Epithelial cell of esophagus (primary cell): ENCODE measurements at regions not wholly inside any gene's neighbourhood (a gene's known extent, or its start where the extent isn't known, plus 50 kb on each side); places are given as distances from the start of the nearest gene placed in this dataset.

ENCODE experiments used
- DNase-seq: peaks from one replicate; pipeline ENCODE4 v3.0.0; 2010; ENCODE audit warnings: low read depth
- H3K4me3 ChIP-seq: 2 replicates; pipeline ENCODE4 v1.5.1; 2011; ENCODE audit warnings: mild to moderate bottlenecking, low read length, control low read depth
- TF ChIP-seq, protein P1 (sequence below): IDR thresholded peaks from 2 replicates; pipeline ENCODE4 v1.5.1; 2011; ENCODE audit warnings: low read depth, mild to moderate bottlenecking, low read length, control low read depth, inconsistent platforms; ENCODE audit not compliant: insufficient read depth; ENCODE audit errors: missing control alignments

DNA sequence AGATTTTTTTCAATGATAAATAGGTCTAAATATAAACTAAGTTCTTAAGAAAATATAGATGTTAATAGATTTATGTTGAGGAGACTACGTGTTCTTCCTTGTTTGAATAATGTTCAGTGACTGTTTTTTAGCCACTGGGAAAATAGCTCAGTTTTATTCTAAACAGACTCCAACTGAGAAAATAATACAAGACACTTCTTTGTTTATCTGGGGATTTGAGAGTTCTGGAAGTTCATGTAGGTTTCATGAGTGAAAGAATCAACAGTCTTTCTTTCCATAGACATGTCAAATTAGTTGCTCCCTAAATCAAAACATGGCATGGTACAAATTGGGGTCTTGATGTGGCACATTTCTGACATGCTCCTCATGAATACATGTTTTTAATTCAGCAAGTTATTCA is 177.7 kb downstream of the MREG start:
- TF ChIP-seq, protein P1, sequence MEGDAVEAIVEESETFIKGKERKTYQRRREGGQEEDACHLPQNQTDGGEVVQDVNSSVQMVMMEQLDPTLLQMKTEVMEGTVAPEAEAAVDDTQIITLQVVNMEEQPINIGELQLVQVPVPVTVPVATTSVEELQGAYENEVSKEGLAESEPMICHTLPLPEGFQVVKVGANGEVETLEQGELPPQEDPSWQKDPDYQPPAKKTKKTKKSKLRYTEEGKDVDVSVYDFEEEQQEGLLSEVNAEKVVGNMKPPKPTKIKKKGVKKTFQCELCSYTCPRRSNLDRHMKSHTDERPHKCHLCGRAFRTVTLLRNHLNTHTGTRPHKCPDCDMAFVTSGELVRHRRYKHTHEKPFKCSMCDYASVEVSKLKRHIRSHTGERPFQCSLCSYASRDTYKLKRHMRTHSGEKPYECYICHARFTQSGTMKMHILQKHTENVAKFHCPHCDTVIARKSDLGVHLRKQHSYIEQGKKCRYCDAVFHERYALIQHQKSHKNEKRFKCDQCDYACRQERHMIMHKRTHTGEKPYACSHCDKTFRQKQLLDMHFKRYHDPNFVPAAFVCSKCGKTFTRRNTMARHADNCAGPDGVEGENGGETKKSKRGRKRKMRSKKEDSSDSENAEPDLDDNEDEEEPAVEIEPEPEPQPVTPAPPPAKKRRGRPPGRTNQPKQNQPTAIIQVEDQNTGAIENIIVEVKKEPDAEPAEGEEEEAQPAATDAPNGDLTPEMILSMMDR = no peak
- DNase-seq = no peak
- H3K4me3 ChIP-seq = no peak overlapping the region

DNA sequence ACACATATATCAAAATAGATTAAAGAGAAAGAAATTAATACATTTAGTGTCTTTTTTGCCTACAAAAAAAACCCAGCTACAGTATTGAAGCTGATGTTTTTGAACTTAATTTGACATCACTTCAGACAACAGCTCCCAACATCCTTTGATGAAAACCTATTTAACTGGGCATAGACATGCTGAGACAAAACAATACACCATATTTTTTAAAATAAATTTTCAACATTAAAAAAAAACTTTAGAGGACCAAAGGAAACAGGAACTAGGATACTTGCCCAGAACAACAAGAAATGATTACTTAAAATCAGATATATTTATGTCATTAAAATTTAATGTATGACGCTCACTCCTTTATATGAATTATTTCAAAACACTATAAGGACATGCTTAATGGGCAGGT is 178.1 kb downstream of the MREG start:
- DNase-seq = no peak
- no peak overlapping the region for H3K4me3 ChIP-seq
- TF ChIP-seq, protein P1 = no peak

DNA sequence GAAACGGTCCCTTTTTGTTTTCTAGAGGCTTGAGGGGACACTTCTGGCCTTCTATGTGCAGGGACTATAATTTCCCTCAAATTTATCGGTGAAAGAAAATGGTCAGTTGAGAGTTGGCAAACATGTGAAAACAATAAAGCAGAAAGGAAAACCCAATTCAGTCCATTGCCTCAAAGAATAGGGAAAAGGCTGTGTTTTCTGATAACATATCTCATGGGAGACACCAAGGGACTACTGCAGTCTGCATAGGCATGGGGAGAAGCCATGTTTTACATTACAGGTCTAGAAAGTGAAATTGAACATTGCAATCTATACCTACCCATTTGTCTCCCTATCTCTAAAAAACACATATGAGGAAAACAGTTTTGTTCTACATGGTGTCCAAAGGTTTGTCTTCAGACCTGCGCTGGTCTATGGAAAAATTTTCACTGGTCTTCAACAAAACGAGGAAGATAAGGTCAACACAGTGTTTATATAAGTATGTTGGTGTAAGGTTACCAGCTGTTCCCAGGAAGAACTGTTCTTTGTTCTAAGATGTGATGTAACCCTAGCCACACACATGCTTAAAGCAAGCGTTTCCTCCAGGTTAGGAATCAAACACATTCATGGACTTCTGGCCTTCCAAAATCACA is 179.7 kb downstream of the MREG start:
- no peak overlapping the region for H3K4me3 ChIP-seq
- DNase-seq = peak; percentile 69
- TF ChIP-seq, protein P1 = no peak

DNA sequence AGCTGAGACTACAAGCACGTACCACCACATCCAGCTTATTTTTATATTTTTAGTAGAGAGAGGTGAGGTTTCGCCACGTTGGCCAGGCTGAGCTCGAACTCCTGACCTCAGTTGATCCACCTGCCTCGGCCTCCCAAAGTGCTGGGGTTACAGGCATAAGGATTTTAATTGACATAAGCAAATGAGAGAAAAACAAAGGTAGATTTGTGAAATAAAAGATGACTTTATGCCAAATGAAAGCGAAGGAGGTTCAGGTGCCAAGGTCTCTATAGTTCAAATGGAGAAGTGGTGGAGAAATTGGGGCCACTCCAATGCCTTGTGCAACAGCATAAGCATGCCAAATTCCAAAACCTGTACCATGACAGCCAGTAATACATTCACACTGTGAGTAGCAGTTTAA is 180.6 kb downstream of the MREG start:
- TF ChIP-seq, protein P1 = no peak
- DNase-seq = no peak
- no peak overlapping the region for H3K4me3 ChIP-seq

DNA sequence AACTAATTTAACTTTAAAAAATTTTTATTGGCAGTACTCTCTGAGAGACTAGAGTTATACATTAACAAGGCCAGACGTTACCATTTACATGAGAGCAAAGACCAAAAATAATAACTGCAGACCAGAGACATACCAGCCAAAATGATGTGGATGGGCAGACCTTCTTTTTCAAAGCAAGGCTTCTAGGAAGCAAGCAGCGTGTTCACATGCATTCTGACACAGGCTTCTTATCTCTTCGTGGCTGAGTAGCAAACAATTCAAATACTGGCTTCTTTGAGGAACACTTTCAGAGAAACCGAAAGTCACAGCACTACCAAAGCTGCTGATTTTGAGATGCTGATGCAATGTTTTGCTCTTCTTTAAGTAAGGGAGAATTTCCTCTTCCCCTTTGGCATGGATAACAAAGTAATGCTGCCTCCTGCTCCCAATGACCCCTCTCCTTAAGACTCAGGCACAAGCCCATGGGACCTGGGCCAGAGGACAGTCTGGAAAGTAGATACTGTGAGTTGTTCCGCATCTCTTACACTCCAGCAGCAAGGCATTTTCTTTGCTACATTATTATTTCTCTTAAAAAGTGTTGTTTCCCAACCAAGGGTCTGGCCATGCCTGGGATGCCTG is 181.9 kb downstream of the MREG start:
- TF ChIP-seq, protein P1 = no peak
- no peak overlapping the region for H3K4me3 ChIP-seq
- no peak for DNase-seq

DNA sequence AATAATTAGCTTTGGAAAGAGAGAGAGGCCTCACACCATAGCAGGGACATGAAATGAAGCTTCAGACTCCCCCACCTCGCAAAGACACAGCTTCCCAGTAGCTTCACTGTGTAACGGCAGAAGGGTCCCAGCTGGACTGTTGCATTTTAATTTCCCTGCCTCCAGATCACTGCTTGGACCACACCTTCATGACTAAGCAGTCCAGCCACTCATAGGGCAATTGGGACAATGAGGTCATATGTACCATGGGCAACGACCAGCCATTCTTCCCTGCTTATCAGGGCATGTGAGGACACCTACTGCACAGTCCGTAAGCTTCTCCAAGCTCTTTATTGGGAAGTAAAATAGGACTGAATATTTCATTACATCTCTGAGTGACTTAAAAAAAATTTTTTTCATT is 183.0 kb downstream of the MREG start:
- peak; percentile 62 for DNase-seq
- H3K4me3 ChIP-seq = no peak overlapping the region

DNA sequence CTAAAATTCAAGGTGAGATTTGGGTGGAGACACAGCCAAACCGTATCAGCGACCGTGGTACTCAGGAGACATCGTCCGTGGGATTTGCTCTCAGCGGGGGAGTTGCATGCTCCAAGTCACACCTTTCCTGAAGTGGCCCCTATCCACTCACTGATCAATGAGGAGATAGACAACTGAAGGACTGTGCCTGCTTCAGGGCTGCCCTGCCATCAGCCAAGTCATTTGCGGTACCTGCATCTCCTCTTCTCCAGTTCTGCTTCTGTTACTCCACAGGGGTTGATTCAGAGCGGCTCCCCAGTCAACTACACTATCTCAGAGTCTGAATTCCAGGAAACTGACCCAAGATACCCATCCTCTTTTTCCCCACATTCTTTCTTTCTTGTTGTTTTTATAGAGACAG is 184.1 kb downstream of the MREG start:
- TF ChIP-seq, protein P1 = no peak
- no peak overlapping the region for H3K4me3 ChIP-seq
- DNase-seq = no peak

More for the DNA sequence above, 183.0 kb downstream of the MREG start:
- TF ChIP-seq, protein P1 = no peak
